ENCODE measurements at regions not wholly inside any gene's neighbourhood (a gene's known extent, or its start where the extent isn't known, plus 50 kb on each side); places are given as distances from the start of the nearest gene placed in this dataset.
"Not testable (repeated sequence)": the region's sequence is repeated elsewhere in the genome, so short reads cannot be mapped to it uniquely, and the experiment has no call there.

GRCh38 chr2:53610260-53610659, 157.3 kb upstream of the CHAC2 start:
- no peak for DNase-seq

- DNase-seq: no peak
Observed at GRCh38 chr2:53609551-53609950, 158.1 kb upstream of the CHAC2 start.

GRCh38 chr2:53608293-53608692, 159.3 kb upstream of the CHAC2 start:
- no peak for DNase-seq

- peak; percentile 92 for DNase-seq
Observed at GRCh38 chr2:53600815-53601214, 166.8 kb upstream of the CHAC2 start.

- DNase-seq: not testable (repeated sequence)
Observed at GRCh38 chr2:53586733-53587612, 180.6 kb upstream of the CHAC2 start.

GRCh38 chr2:53584986-53585385, 182.6 kb upstream of the CHAC2 start:
- no peak for DNase-seq

GRCh38 chr2:53583583-53583982, 184.0 kb upstream of the CHAC2 start:
- DNase-seq: no peak

- DNase-seq: no peak
Observed at GRCh38 chr2:53582556-53582955, 185.0 kb upstream of the CHAC2 start.

- DNase-seq: no peak
Observed at GRCh38 chr2:53576166-53576565, 191.4 kb upstream of the CHAC2 start.

GRCh38 chr2:53575721-53576124, 191.9 kb upstream of the CHAC2 start:
- no peak for DNase-seq

- no peak for DNase-seq
Observed at GRCh38 chr2:53572696-53573095, 194.9 kb upstream of the CHAC2 start.

GRCh38 chr2:53569957-53570727, 197.5 kb upstream of the CHAC2 start:
- DNase-seq: no peak

GRCh38 chr2:53568469-53568868, 199.1 kb upstream of the CHAC2 start:
- no peak for DNase-seq

GRCh38 chr2:53567073-53567472, 200.5 kb upstream of the CHAC2 start:
- no peak for DNase-seq

- DNase-seq: no peak
Observed at GRCh38 chr2:53562407-53562806, 205.2 kb upstream of the CHAC2 start.

- no peak for DNase-seq
Observed at GRCh38 chr2:53561155-53561554, 206.4 kb upstream of the CHAC2 start.

- no peak for DNase-seq
Observed at GRCh38 chr2:53559302-53559966, 208.2 kb upstream of the CHAC2 start.

GRCh38 chr2:53558867-53559266, 208.7 kb upstream of the CHAC2 start:
- DNase-seq: no peak

GRCh38 chr2:53549497-53549896, 218.1 kb upstream of the CHAC2 start:
- DNase-seq: no peak

- DNase-seq: peak; percentile 90
Observed at GRCh38 chr2:53545604-53546003, 222.0 kb upstream of the CHAC2 start.

- DNase-seq: no peak
Observed at GRCh38 chr2:53544871-53545558, 222.6 kb upstream of the CHAC2 start.

- no peak for DNase-seq
Observed at GRCh38 chr2:53543083-53543482, 224.5 kb upstream of the CHAC2 start.
